K562 (cell line): ENCODE measurements at regions not wholly inside any gene's neighbourhood (a gene's known extent, or its start where the extent isn't known, plus 50 kb on each side); places are given as distances from the start of the nearest gene placed in this dataset.

Source experiments
- ATAC-seq: fragments of 200-7000 bp; cut with Tn5 transposase; 3 replicates; pipeline ENCODE4 v1.9.1; 2020; ENCODE audit warnings: moderate library complexity
- BruUV-seq: library from RNA; stranded (reverse); fragments of 400-500 nt; replicated peaks from 2 replicates; lab custom pipeline; 2021; lab: Mats Ljungman, UMichigan
- CTCF ChIA-PET: fragments of 300-600 bp; formaldehyde crosslinking; extraction: SDS; loops from one replicate; lab custom pipeline; 2021; ENCODE audit warnings: low intra/inter-chr PET ratio; lab: Yijun Ruan, JAX
- POLR2A ChIA-PET: fragments of 300-600, 350-650 bp; sonication (Branson Sonifier 250); formaldehyde crosslinking; extraction: SDS; loops from one replicate; lab custom pipeline; 2021; ENCODE audit warnings: antibody characterized with exemption, inconsistent platforms; lab: Yijun Ruan, JAX
- DNase-seq, 4 experiments: peaks; one replicate each; pipeline versions ENCODE4 v3.0.0 to v3.0.0-alpha.2; 2011 to 2018; ENCODE audit warnings: low spot score in 3 of 4, mixed read lengths in 3 of 4; ENCODE audit errors: extremely low read depth in 1 of 4
- FAIRE-seq: peaks from 2 replicates; lab custom pipeline; 2011; peaks lifted over from hg19 to GRCh38; lab: Jason Lieb, UNC
- H2AFZ ChIP-seq: 2 replicates; pipeline ENCODE4 v1.6.0; 2011; ENCODE audit warnings: low read depth, low read length, control low read depth, inconsistent platforms
- H3K27ac ChIP-seq: fragments of 200-600 bp; 3 replicates; pipeline ENCODE4 v1.8.0; 2011; ENCODE audit warnings: low read depth, mild to moderate bottlenecking, control low read depth, inconsistent platforms, low read length, moderate library complexity, mixed read lengths; ENCODE audit errors: extremely low read depth
- H3K27me3 ChIP-seq, 2 experiments: fragments of 300-600 bp in 1 of 2; 2 replicates in 1 of 2; 3 replicates in 1 of 2; pipeline versions ENCODE4 v1.6.0 to v1.8.0; 2011; ENCODE audit warnings: inconsistent platforms in 2 of 2, low read length in 2 of 2, mild to moderate bottlenecking in 1 of 2, mixed read lengths in 1 of 2, moderate library complexity in 1 of 2; ENCODE audit not compliant: control insufficient read depth in 2 of 2, insufficient read depth in 2 of 2
- H3K36me3 ChIP-seq: fragments of 300-600 bp; 3 replicates; pipeline ENCODE4 v1.8.0; 2011; ENCODE audit warnings: mild to moderate bottlenecking, low read length, inconsistent platforms; ENCODE audit not compliant: control insufficient read depth, insufficient read depth
- H3K4me1 ChIP-seq, 2 experiments: fragments of 200-600 bp in 1 of 2; replicated peaks in 1 of 2; 2 replicates in 1 of 2; 3 replicates in 1 of 2; pipeline versions ENCODE4 v1.5.1 to v1.8.0; 2011; ENCODE audit warnings: inconsistent platforms in 2 of 2, low read length in 2 of 2, mild to moderate bottlenecking in 1 of 2, mixed read lengths in 1 of 2, moderate library complexity in 1 of 2; ENCODE audit not compliant: control insufficient read depth in 2 of 2, insufficient read depth in 2 of 2
- H3K4me2 ChIP-seq: 2 replicates; pipeline ENCODE4 v1.6.1; 2011; ENCODE audit warnings: low read length, control low read depth, inconsistent platforms, mixed read lengths; ENCODE audit not compliant: insufficient read depth
- H3K4me3 ChIP-seq: fragments of 200-600 bp; sonication (generic), shearing (Covaris generic); 2 replicates; pipeline ENCODE4 v1.5.1; 2016; ENCODE audit warnings: control low read depth, inconsistent platforms
- H3K79me2 ChIP-seq: fragments of 200-600 bp; 3 replicates; pipeline ENCODE4 v1.8.0; 2011; ENCODE audit warnings: low read length, inconsistent platforms; ENCODE audit not compliant: control insufficient read depth, insufficient read depth
- H3K9ac ChIP-seq, 2 experiments: 2 replicates each; pipeline versions ENCODE4 v1.6.0 to v1.6.1; 2011; ENCODE audit warnings: low read depth in 2 of 2, low read length in 2 of 2, control low read depth in 1 of 2, inconsistent platforms in 1 of 2, mild to moderate bottlenecking in 1 of 2, mixed read lengths in 1 of 2; ENCODE audit not compliant: insufficient read depth in 1 of 2
- H3K9me1 ChIP-seq: one replicate; pipeline ENCODE4 v1.6.0; 2011; ENCODE audit warnings: inconsistent platforms, mild to moderate bottlenecking, low read length, moderate library complexity; ENCODE audit not compliant: control insufficient read depth, insufficient read depth
- H3K9me3 ChIP-seq: replicated peaks from 2 replicates; pipeline ENCODE4 v1.5.1; 2011; ENCODE audit warnings: low read depth, low read length, inconsistent platforms; ENCODE audit not compliant: control insufficient read depth, insufficient read depth
- H4K20me1 ChIP-seq: replicated peaks from 2 replicates; pipeline ENCODE4 v1.6.1; 2011; ENCODE audit warnings: low read length, inconsistent platforms, mixed read lengths; ENCODE audit not compliant: control insufficient read depth, insufficient read depth
- BCL6 ChIP-seq: fragments of 250-450 bp; sonication (Bioruptor Pico); IDR thresholded peaks from 2 replicates; pipeline ENCODE4 v1.4.0; 2020
- FOXJ3 ChIP-seq: sonication (generic); formaldehyde crosslinking; IDR thresholded peaks from 2 replicates; pipeline ENCODE4 v1.4.0; 2020; ENCODE audit warnings: mild to moderate bottlenecking, missing genetic modification reagents
- ILK ChIP-seq: fragments of 450-650 bp; IDR thresholded peaks from 2 replicates; pipeline ENCODE4 v1.6.1; 2016; ENCODE audit warnings: missing genetic modification characterization, low read depth, mild to moderate bottlenecking, missing compliant biosample characterization, moderate library complexity, borderline replicate concordance
- MAZ ChIP-seq, 2 experiments: fragments of 450-650 bp in 1 of 2; sonication (generic) in 1 of 2; formaldehyde crosslinking; IDR thresholded peaks in 1 of 2; conservative IDR thresholded peaks in 1 of 2; 2 replicates each; pipeline versions ENCODE4 v1.4.0 to v1.5.0; 2020; ENCODE audit warnings: mild to moderate bottlenecking in 1 of 2, missing genetic modification reagents in 1 of 2
- MCM3 ChIP-seq: fragments of 450-650 bp; IDR thresholded peaks from 2 replicates; pipeline ENCODE4 v1.6.1; 2016
- PRMT5 ChIP-seq: sonication (generic); formaldehyde crosslinking; IDR thresholded peaks from 2 replicates; pipeline ENCODE4 v1.5.0; 2020; ENCODE audit warnings: missing genetic modification reagents
- RNF2 ChIP-seq: sonication (generic); IDR thresholded peaks from 2 replicates; pipeline ENCODE4 v1.6.1; 2016
- ZC3H4 ChIP-seq: sonication (generic); formaldehyde crosslinking; IDR thresholded peaks from 2 replicates; pipeline ENCODE4 v1.9.0; 2021; ENCODE audit warnings: missing genetic modification reagents, borderline replicate concordance
- ZFP36 ChIP-seq: fragments of 150-350 bp; IDR thresholded peaks from 2 replicates; pipeline ENCODE4 v1.6.1; 2018; ENCODE audit warnings: low read length, low read depth; ENCODE audit not compliant: partially characterized antibody
- ZNF133 ChIP-seq: fragments of 250-450 bp; sonication (Bioruptor Pico); IDR thresholded peaks from 2 replicates; pipeline ENCODE4 v1.4.0; 2020; ENCODE audit warnings: mild to moderate bottlenecking
- ZNF24 ChIP-seq: fragments of 450-650 bp; IDR thresholded peaks from 2 replicates; pipeline ENCODE4 v1.6.1; 2016
- WGBS: fragments of 100-300 bp; shearing (Covaris generic); methylation state at CpG from one replicate; pipeline ENCODE4 v1.1.6; 2016; ENCODE audit warnings: low coverage, mixed read lengths; ENCODE audit not compliant: insufficient coverage; ENCODE audit errors: missing lambda C conversion rate; 5-methylcytosine and 5-hydroxymethylcytosine counted together
- in situ Hi-C: fragments of 300-500 bp; cut with MboI; formaldehyde crosslinking; loops from 4 replicates; pipeline ENCODE4 v1.15.0; 2018; ENCODE audit warnings: inconsistent platforms, mixed read lengths
- intact Hi-C: fragments of 100-400 bp; cut with micrococcal nuclease; formaldehyde crosslinking; loops from 2 replicates; pipeline ENCODE4 v1.14.2; 2022
- TF ChIP-seq, protein P1 (sequence below), 2 experiments: fragments of 200-800 bp in 1 of 2; sonication (Bioruptor generic) in 1 of 2; sonication (generic) in 1 of 2; formaldehyde crosslinking in 1 of 2; IDR thresholded peaks in 1 of 2; conservative IDR thresholded peaks in 1 of 2; 2 replicates each; pipeline versions ENCODE4 v1.5.0 to v1.6.1; 2016 to 2020; ENCODE audit warnings: missing compliant biosample characterization in 1 of 2, missing genetic modification characterization in 1 of 2, missing genetic modification reagents in 1 of 2

DNA sequence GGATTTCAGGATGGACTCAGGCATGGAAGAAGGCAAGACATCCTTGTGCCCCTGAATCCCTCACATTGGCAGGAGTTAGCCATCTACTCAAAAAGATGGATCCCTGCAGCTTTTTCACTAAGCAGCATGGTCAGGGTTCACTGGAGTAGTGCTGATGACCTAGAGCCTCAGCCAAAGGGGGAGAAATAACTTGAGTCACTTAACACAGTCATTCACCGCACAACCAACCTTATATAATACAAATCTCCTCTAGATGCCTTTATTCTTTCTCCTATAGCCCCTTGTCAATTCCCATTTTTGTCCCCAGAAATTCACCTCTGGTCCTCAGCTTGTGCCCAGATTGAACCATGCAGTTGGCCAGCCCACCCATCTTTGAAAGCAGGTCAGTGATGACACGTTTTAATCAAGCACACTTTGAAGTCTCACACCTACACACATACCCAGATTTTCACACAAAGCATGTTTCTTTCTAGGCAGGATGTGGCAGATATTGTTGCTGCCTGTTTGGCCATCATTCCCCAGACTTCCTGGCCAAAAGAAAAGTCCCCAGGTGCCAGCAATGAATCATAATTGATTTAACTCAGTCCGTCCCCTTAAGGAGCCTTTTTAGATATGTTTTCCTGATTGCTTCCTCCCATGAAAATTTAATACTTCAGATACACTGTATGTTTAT, 84.2 kb downstream of the LBH start:
- CTCF ChIA-PET, result no interaction called here
- no peak for FAIRE-seq
- Histone ChIP-seq H3K36me3 (no peaks in the 10 kb centered on the region), H3K79me2 (no peaks in the 10 kb centered on the region), H3K4me2 (no peak overlapping the region), H3K4me3 (no peak overlapping the region), H3K9me1 (no peaks in the 10 kb centered on the region), H4K20me1 (no peaks in the 10 kb centered on the region), H3K27ac (no peak overlapping the region), H3K27me3 (peaks cover 5 to 9% of the 10 kb centered on the region in 2 experiments; a peak in 4 of 5 replicates), H2AFZ (no peak overlapping the region), H3K9ac (no peak overlapping the region), H3K4me1 (peaks cover 0 to 8% of the 10 kb centered on the region in 2 experiments; a peak in 4 of 5 replicates), H3K9me3 (no peaks in the 10 kb centered on the region)
- BruUV-seq, result no TSS peak
- POLR2A ChIA-PET, result no interaction called here
- no peak for ATAC-seq
- in situ Hi-C loops, result no loop called here
- 20% methylated on average over 3 of the region's 3 CpGs for WGBS
- TF ChIP-seq ZC3H4 (CRISPR knock-in tag) (no peak), ZFP36 (no peak), MCM3 (no peak), FOXJ3 (CRISPR knock-in tag) (no peak), ILK (tag) (no peak), ZNF133 (CRISPR knock-in tag) (no peak), RNF2 (no peak), MAZ (CRISPR knock-in tag; conservative IDR thresholded peaks at IDR 0.05 in 1 of 2, IDR thresholded peaks at IDR 0.05 in 1 of 2) (no peak), PRMT5 (CRISPR knock-in tag) (no peak), BCL6 (CRISPR knock-in tag) (no peak), ZNF24 (no peak)
- TF ChIP-seq, protein P1, sequence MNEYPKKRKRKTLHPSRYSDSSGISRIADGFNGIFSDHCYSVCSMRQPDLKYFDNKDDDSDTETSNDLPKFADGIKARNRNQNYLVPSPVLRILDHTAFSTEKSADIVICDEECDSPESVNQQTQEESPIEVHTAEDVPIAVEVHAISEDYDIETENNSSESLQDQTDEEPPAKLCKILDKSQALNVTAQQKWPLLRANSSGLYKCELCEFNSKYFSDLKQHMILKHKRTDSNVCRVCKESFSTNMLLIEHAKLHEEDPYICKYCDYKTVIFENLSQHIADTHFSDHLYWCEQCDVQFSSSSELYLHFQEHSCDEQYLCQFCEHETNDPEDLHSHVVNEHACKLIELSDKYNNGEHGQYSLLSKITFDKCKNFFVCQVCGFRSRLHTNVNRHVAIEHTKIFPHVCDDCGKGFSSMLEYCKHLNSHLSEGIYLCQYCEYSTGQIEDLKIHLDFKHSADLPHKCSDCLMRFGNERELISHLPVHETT (CRISPR knock-in tag; conservative IDR thresholded peaks at IDR 0.05 in 1 of 2, IDR thresholded peaks at IDR 0.05 in 1 of 2), result no peak
- no peak for DNase-seq
- intact Hi-C loops, result no loop called here
